NB4 (cell line): ENCODE measurements at regions not wholly inside any gene's neighbourhood (a gene's known extent, or its start where the extent isn't known, plus 50 kb on each side); places are given as distances from the start of the nearest gene placed in this dataset.
"Not testable (repeated sequence)": the region's sequence is repeated elsewhere in the genome, so short reads cannot be mapped to it uniquely, and the experiment has no call there.

Experiments
- DNase-seq: peaks from one replicate; pipeline ENCODE4 v3.0.0; 2010; ENCODE audit warnings: low read depth
- H3K4me3 ChIP-seq: one replicate; pipeline ENCODE4 v1.5.1; 2011; ENCODE audit warnings: mild to moderate bottlenecking, low read depth, low read length, moderate library complexity
- CTCF ChIP-seq: IDR thresholded peaks from one replicate; pipeline ENCODE4 v1.5.1; 2012; ENCODE audit warnings: low read depth, low read length
- MAX ChIP-seq: IDR thresholded peaks from 2 replicates; pipeline ENCODE4 v1.6.1; 2011; ENCODE audit warnings: low read depth, low read length
- MYC ChIP-seq: IDR thresholded peaks from 2 replicates; pipeline ENCODE4 v1.6.1; 2011; ENCODE audit warnings: low read depth, low read length
- POLR2A ChIP-seq: IDR thresholded peaks from 2 replicates; pipeline ENCODE4 v1.6.1; 2011; ENCODE audit warnings: mild to moderate bottlenecking; ENCODE audit not compliant: insufficient read length; ENCODE audit errors: extremely low read depth

GRCh38 chr4:60891947-60892346, 308.2 kb upstream of the ADGRL3 start:
- DNase-seq, result no peak
- H3K4me3 ChIP-seq, result no peak overlapping the region
- TF ChIP-seq POLR2A (no peak), CTCF (no peak), MAX (no peak), MYC (no peak)

- no peak for DNase-seq
- no peak for TF ChIP-seq POLR2A
- TF ChIP-seq MYC, result no peak
- TF ChIP-seq MAX, result no peak
- no peak for TF ChIP-seq CTCF
- H3K4me3 ChIP-seq, result no peak overlapping the region
Observed at GRCh38 chr4:60897415-60897814, 302.7 kb upstream of the ADGRL3 start.

GRCh38 chr4:60905162-60905561, 295.0 kb upstream of the ADGRL3 start:
- H3K4me3 ChIP-seq, result no peak overlapping the region
- no peak for DNase-seq
- TF ChIP-seq MYC (no peak), CTCF (no peak), MAX (no peak), POLR2A (no peak)

GRCh38 chr4:60911127-60911526, 289.0 kb upstream of the ADGRL3 start:
- TF ChIP-seq MYC (no peak), POLR2A (no peak), CTCF (no peak), MAX (no peak)
- no peak for DNase-seq
- no peak overlapping the region for H3K4me3 ChIP-seq

- TF ChIP-seq CTCF, result no peak
- TF ChIP-seq MAX, result no peak
- no peak for TF ChIP-seq MYC
- no peak for TF ChIP-seq POLR2A
- no peak for DNase-seq
- no peak overlapping the region for H3K4me3 ChIP-seq
Observed at GRCh38 chr4:60913002-60913401, 287.1 kb upstream of the ADGRL3 start.

GRCh38 chr4:60913671-60914070, 286.5 kb upstream of the ADGRL3 start:
- TF ChIP-seq CTCF, result no peak
- no peak for TF ChIP-seq MAX
- TF ChIP-seq POLR2A, result no peak
- TF ChIP-seq MYC, result no peak
- no peak for DNase-seq

GRCh38 chr4:60921735-60922134, 278.4 kb upstream of the ADGRL3 start:
- not testable (repeated sequence) for H3K4me3 ChIP-seq, DNase-seq

More at GRCh38 chr4:60913671-60914070, 286.5 kb upstream of the ADGRL3 start:
- H3K4me3 ChIP-seq, result no peak overlapping the region
